ENCODE measurements at regions not wholly inside any gene's neighbourhood (a gene's known extent, or its start where the extent isn't known, plus 50 kb on each side); places are given as distances from the start of the nearest gene placed in this dataset.

GRCh38 chr2:136188086-136188485, 70.1 kb upstream of the CXCR4 start:
- Histone ChIP-seq H3K4me3 (ENCODE audit: low read length) (no peak overlapping the region), H3K27ac (ENCODE audit: low read depth, low read length) (no peak overlapping the region), H3K36me3 (ENCODE audit: control insufficient read depth, insufficient read depth, low read length) (no peaks in the 10 kb centered on the region), H3K9ac (ENCODE audit: extremely low read depth, low read length, poor library complexity, severe bottlenecking) (no peak overlapping the region), H3K4me1 (ENCODE audit: control insufficient read depth, insufficient read depth, low read length) (peaks cover 5% of the 10 kb centered on the region), H3K9me3 (ENCODE audit: control insufficient read depth, low read length) (peaks cover 25% of the 10 kb centered on the region), H3K27me3 (ENCODE audit: control insufficient read depth, insufficient read depth, low read length, poor library complexity, severe bottlenecking) (no peaks in the 10 kb centered on the region)
- no peak for DNase-seq
- Mint-ChIP-seq H3K36me3 (ENCODE audit: low read depth) (peaks cover 3% of the 10 kb centered on the region), H3K4me3 (no peak overlapping the region), H3K9me3 (peaks cover 13% of the 10 kb centered on the region), H3K27me3 (ENCODE audit: insufficient read depth) (no peaks in the 10 kb centered on the region), H3K27ac (no peak overlapping the region), H3K4me1 (peaks cover 15% of the 10 kb centered on the region)
- no peak for TF ChIP-seq CTCF (conservative IDR thresholded peaks at IDR 0.05)
- 96 to 100% methylated on average over 2 to 3 of the region's 3 CpGs for WGBS, 2 experiments (ENCODE audit: insufficient coverage in 1 of 2, insufficient read length in 1 of 2)

- Histone ChIP-seq H3K9me3 (ENCODE audit: control insufficient read depth, low read length) (peaks cover 30% of the 10 kb centered on the region), H3K36me3 (ENCODE audit: control insufficient read depth, insufficient read depth, low read length) (no peaks in the 10 kb centered on the region), H3K27me3 (ENCODE audit: control insufficient read depth, insufficient read depth, low read length, poor library complexity, severe bottlenecking) (no peaks in the 10 kb centered on the region), H3K4me3 (ENCODE audit: low read length) (no peak overlapping the region), H3K9ac (ENCODE audit: extremely low read depth, low read length, poor library complexity, severe bottlenecking) (no peak overlapping the region), H3K27ac (ENCODE audit: low read depth, low read length) (no peak overlapping the region), H3K4me1 (ENCODE audit: control insufficient read depth, insufficient read depth, low read length) (peaks cover 5% of the 10 kb centered on the region)
- TF ChIP-seq CTCF (conservative IDR thresholded peaks at IDR 0.05) = no peak
- Mint-ChIP-seq H3K9me3 (peaks cover 8% of the 10 kb centered on the region), H3K4me3 (no peak overlapping the region), H3K27ac (no peak overlapping the region), H3K36me3 (ENCODE audit: low read depth) (no peaks in the 10 kb centered on the region), H3K27me3 (ENCODE audit: insufficient read depth) (no peaks in the 10 kb centered on the region), H3K4me1 (peaks cover 25% of the 10 kb centered on the region)
- WGBS, 2 experiments (ENCODE audit: insufficient coverage in 1 of 2, insufficient read length in 1 of 2) = 99 to 100% methylated on average over 1 to 4 of the region's 4 CpGs
- no peak for DNase-seq
Measured at GRCh38 chr2:136185981-136186776, 68.2 kb upstream of the CXCR4 start.

GRCh38 chr2:136183097-136183496, 65.1 kb upstream of the CXCR4 start:
- Mint-ChIP-seq H3K36me3 (ENCODE audit: low read depth) (no peaks in the 10 kb centered on the region), H3K4me1 (peaks cover 32% of the 10 kb centered on the region), H3K4me3 (no peak overlapping the region), H3K9me3 (peaks cover 8% of the 10 kb centered on the region), H3K27me3 (ENCODE audit: insufficient read depth) (no peaks in the 10 kb centered on the region), H3K27ac (no peak overlapping the region)
- DNase-seq = no peak
- H3K27me3 ChIP-seq (ENCODE audit: control insufficient read depth, insufficient read depth, low read length, poor library complexity, severe bottlenecking) = no peaks in the 10 kb centered on the region
- no peak overlapping the region for H3K27ac ChIP-seq (ENCODE audit: low read depth, low read length)
- no peaks in the 10 kb centered on the region for H3K36me3 ChIP-seq (ENCODE audit: control insufficient read depth, insufficient read depth, low read length)
- peaks cover 32% of the 10 kb centered on the region for H3K9me3 ChIP-seq (ENCODE audit: control insufficient read depth, low read length)
- H3K4me1 ChIP-seq (ENCODE audit: control insufficient read depth, insufficient read depth, low read length) = peaks cover 15% of the 10 kb centered on the region
- no peak overlapping the region for H3K4me3 ChIP-seq (ENCODE audit: low read length)
- no peak for TF ChIP-seq CTCF (conservative IDR thresholded peaks at IDR 0.05)
- H3K9ac ChIP-seq (ENCODE audit: extremely low read depth, low read length, poor library complexity, severe bottlenecking) = no peak overlapping the region
- WGBS, 2 experiments (ENCODE audit: insufficient coverage in 1 of 2, insufficient read length in 1 of 2) = 92% methylated on average over 3 of the region's 3 CpGs; no CpG with 5 or more reads in 1 of the 2 experiments
